ENCODE measurements at regions not wholly inside any gene's neighbourhood (a gene's known extent, or its start where the extent isn't known, plus 50 kb on each side); places are given as distances from the start of the nearest gene placed in this dataset.

- CTCF ChIA-PET (ENCODE audit: low intra/inter-chr PET ratio, low total read pairs), result no interaction called here
- in situ Hi-C loops (cut with HindIII; ENCODE audit: extremely low pct_ligation_motif_present, low pct_unique_long_range_greater_than_20kb), result no loop called here
- no peaks in the 10 kb centered on the region for H3K9me3 ChIP-seq (ENCODE audit: low read length)
- H3K27me3 ChIP-seq (ENCODE audit: control insufficient read depth in 1 of 2, insufficient read depth in 2 of 2, low read length in 2 of 2), result peaks cover 0 to 15% of the 10 kb centered on the region in 2 experiments; a peak in 3 of 5 replicates
- POLR2A ChIA-PET, result no interaction called here
- H3K4me2 ChIP-seq (ENCODE audit: low read depth, low read length), result no peak overlapping the region
- no peaks in the 10 kb centered on the region for H3K36me3 ChIP-seq (replicated peaks in 1 of 2; ENCODE audit: control insufficient read depth in 1 of 2, insufficient read depth in 2 of 2, low read length in 2 of 2)
- H3K4me3 ChIP-seq (replicated peaks in 1 of 3; ENCODE audit: insufficient read depth in 1 of 3, low read depth in 2 of 3, low read length in 3 of 3), result no peak overlapping the region
- H3K9ac ChIP-seq (ENCODE audit: insufficient read depth, low read depth, low read length), result no peak overlapping the region
- no peak overlapping the region for H2AFZ ChIP-seq (ENCODE audit: low read length)
- FAIRE-seq, result no peak
- no peaks in the 10 kb centered on the region for H3K4me1 ChIP-seq (ENCODE audit: insufficient read depth, low read length)
- no peak overlapping the region for H3K27ac ChIP-seq (ENCODE audit: extremely low read length, insufficient read depth, low read length)
- H3K79me2 ChIP-seq (ENCODE audit: insufficient read depth, low read length), result no peaks in the 10 kb centered on the region
- no peak for ATAC-seq
- TF ChIP-seq ZBTB14 (CRISPR knock-in tag; IDR thresholded peaks at IDR 0.05), result no peak
- BruUV-seq (replicated peaks), result no TSS peak
- no peak for DNase-seq (ENCODE audit: low spot score)
- H4K20me1 ChIP-seq (ENCODE audit: insufficient read depth, low read length), result no peaks in the 10 kb centered on the region
- WGBS (ENCODE audit: low lambda C conversion rate), result 20% methylated on average over 10 of the region's 10 CpGs
- intact Hi-C loops (cut with micrococcal nuclease; ENCODE audit: unreplicated experiment), result no loop called here
Measured at GRCh38 chr10:128998101-128998805, 468.8 kb upstream of the MGMT start.

GRCh38 chr10:129004398-129004797 is 462.6 kb upstream of the MGMT start:
- DNase-seq (ENCODE audit: low spot score) (no peak), FAIRE-seq (no peak), ATAC-seq (no peak)
- intact Hi-C loops (cut with micrococcal nuclease; ENCODE audit: unreplicated experiment) (no loop called here), in situ Hi-C loops (cut with HindIII; ENCODE audit: extremely low pct_ligation_motif_present, low pct_unique_long_range_greater_than_20kb) (no loop called here)
- ChIA-PET CTCF (ENCODE audit: low intra/inter-chr PET ratio, low total read pairs) (no interaction called here), POLR2A (no interaction called here)
- H3K4me2 ChIP-seq (ENCODE audit: low read depth, low read length), result no peak overlapping the region
- 5% methylated on average over 9 of the region's 9 CpGs for WGBS (ENCODE audit: low lambda C conversion rate)
- no peaks in the 10 kb centered on the region for H3K4me1 ChIP-seq (ENCODE audit: insufficient read depth, low read length)
- no peak overlapping the region for H3K27ac ChIP-seq (ENCODE audit: extremely low read length, insufficient read depth, low read length)
- no peak overlapping the region for H3K4me3 ChIP-seq (replicated peaks in 1 of 3; ENCODE audit: insufficient read depth in 1 of 3, low read depth in 2 of 3, low read length in 3 of 3)
- no peak overlapping the region for H3K9ac ChIP-seq (ENCODE audit: insufficient read depth, low read depth, low read length)
- BruUV-seq (replicated peaks), result no TSS peak
- H2AFZ ChIP-seq (ENCODE audit: low read length), result no peak overlapping the region
- no peaks in the 10 kb centered on the region for H3K36me3 ChIP-seq (replicated peaks in 1 of 2; ENCODE audit: control insufficient read depth in 1 of 2, insufficient read depth in 2 of 2, low read length in 2 of 2)
- no peaks in the 10 kb centered on the region for H3K79me2 ChIP-seq (ENCODE audit: insufficient read depth, low read length)
- no peaks in the 10 kb centered on the region for H4K20me1 ChIP-seq (ENCODE audit: insufficient read depth, low read length)
- H3K9me3 ChIP-seq (ENCODE audit: low read length), result peaks cover 9% of the 10 kb centered on the region; the same call in 1 of the 2 replicates
- H3K27me3 ChIP-seq (ENCODE audit: control insufficient read depth in 1 of 2, insufficient read depth in 2 of 2, low read length in 2 of 2), result peaks cover 0 to 23% of the 10 kb centered on the region in 2 experiments; a peak in 2 of 5 replicates
- no peak for TF ChIP-seq ZNF546 (CRISPR knock-in tag; conservative IDR thresholded peaks at IDR 0.05)
- TF ChIP-seq ZNF10 (CRISPR knock-in tag; IDR thresholded peaks at IDR 0.05; ENCODE audit: borderline replicate concordance, low read depth), result no peak
- no peak for TF ChIP-seq NKX3-1 (CRISPR knock-in tag; IDR thresholded peaks at IDR 0.05)
- no peak for TF ChIP-seq ZKSCAN1 (IDR thresholded peaks at IDR 0.05; ENCODE audit: low read length)
- TF ChIP-seq MTF2 (CRISPR knock-in tag; IDR thresholded peaks at IDR 0.05; ENCODE audit: borderline replicate concordance), result no peak
- TF ChIP-seq ZNF740 (CRISPR knock-in tag; IDR thresholded peaks at IDR 0.05), result no peak
- TF ChIP-seq ZNF724P (CRISPR knock-in tag; IDR thresholded peaks at IDR 0.05; ENCODE audit: borderline replicate concordance), result no peak
- TF ChIP-seq SMAD9 (CRISPR knock-in tag; IDR thresholded peaks at IDR 0.05), result no peak
- TF ChIP-seq ZNF552 (CRISPR knock-in tag; IDR thresholded peaks at IDR 0.05; ENCODE audit: borderline replicate concordance), result no peak
- TF ChIP-seq DRAP1 (CRISPR knock-in tag; IDR thresholded peaks at IDR 0.05), result no peak
- no peak for TF ChIP-seq ZNF44 (CRISPR knock-in tag; IDR thresholded peaks at IDR 0.05)
- no peak for TF ChIP-seq HNRNPK (IDR thresholded peaks at IDR 0.05; ENCODE audit: low read depth, low read length, poor library complexity, severe bottlenecking)
- no peak for TF ChIP-seq MXD4 (CRISPR knock-in tag; IDR thresholded peaks at IDR 0.05)
- no peak for TF ChIP-seq ZUFSP (CRISPR knock-in tag; IDR thresholded peaks at IDR 0.05; ENCODE audit: borderline replicate concordance)
- TF ChIP-seq PHF21A (CRISPR knock-in tag; IDR thresholded peaks at IDR 0.05), result no peak

Data from HepG2 (cell line).